GM23248 (cell line): ENCODE measurements at regions not wholly inside any gene's neighbourhood (a gene's known extent, or its start where the extent isn't known, plus 50 kb on each side); places are given as distances from the start of the nearest gene placed in this dataset.

Experiments used
- DNase-seq: peaks from one replicate; pipeline ENCODE4 v3.0.0-alpha.2; 2015
- H2AFZ ChIP-seq: fragments of 200-600 bp; sonication (generic); 2 replicates; pipeline ENCODE4 v1.6.1; 2016; ENCODE audit warnings: antibody characterized with exemption
- H3F3A ChIP-seq: fragments of 200-600 bp; sonication (generic); 2 replicates; pipeline ENCODE4 v1.6.1; 2016; ENCODE audit warnings: mild to moderate bottlenecking, antibody characterized with exemption, mixed run types; ENCODE audit not compliant: insufficient read depth
- H3K27ac ChIP-seq: fragments of 200-600 bp; sonication (generic); 2 replicates; pipeline ENCODE4 v1.5.1; 2016; ENCODE audit warnings: mild to moderate bottlenecking
- H3K27me3 ChIP-seq: fragments of 200-600 bp; sonication (generic); replicated peaks from 2 replicates; pipeline ENCODE4 v1.6.1; 2016; ENCODE audit warnings: mild to moderate bottlenecking; ENCODE audit not compliant: insufficient read depth
- H3K36me3 ChIP-seq: fragments of 200-600 bp; sonication (generic); 2 replicates; pipeline ENCODE4 v1.6.1; 2016; ENCODE audit warnings: low read depth, mild to moderate bottlenecking
- H3K4me1 ChIP-seq: fragments of 200-600 bp; sonication (generic); 2 replicates; pipeline ENCODE4 v1.6.1; 2016; ENCODE audit warnings: mild to moderate bottlenecking; ENCODE audit not compliant: insufficient read depth
- H3K4me2 ChIP-seq: fragments of 200-600 bp; sonication (generic); one replicate; pipeline ENCODE4 v1.6.1; 2016; ENCODE audit warnings: mild to moderate bottlenecking; ENCODE audit not compliant: unreplicated experiment
- H3K4me3 ChIP-seq: fragments of 200-600 bp; sonication (generic); 2 replicates; pipeline ENCODE4 v1.5.1; 2016; ENCODE audit warnings: mild to moderate bottlenecking
- H3K79me2 ChIP-seq: fragments of 200-600 bp; sonication (generic); 2 replicates; pipeline ENCODE4 v1.6.1; 2016; ENCODE audit warnings: mild to moderate bottlenecking; ENCODE audit not compliant: insufficient read depth
- H3K9ac ChIP-seq: fragments of 200-600 bp; sonication (generic); 2 replicates; pipeline ENCODE4 v1.6.1; 2016; ENCODE audit warnings: mild to moderate bottlenecking
- H3K9me2 ChIP-seq: fragments of 200-600 bp; sonication (generic); 2 replicates; pipeline ENCODE4 v1.6.1; 2016; ENCODE audit warnings: mixed run types, mild to moderate bottlenecking, moderate library complexity; ENCODE audit not compliant: insufficient read depth
- H3K9me3 ChIP-seq: fragments of 200-600 bp; sonication (generic); one replicate; pipeline ENCODE4 v1.6.1; 2017; ENCODE audit warnings: low read depth
- H4K20me1 ChIP-seq: fragments of 200-600 bp; sonication (generic); 2 replicates; pipeline ENCODE4 v1.6.0; 2016; ENCODE audit not compliant: insufficient read depth
- EZH2 ChIP-seq: fragments of 200-600 bp; sonication (generic); IDR thresholded peaks from 2 replicates; pipeline ENCODE4 v1.6.1; 2018; ENCODE audit warnings: antibody characterized with exemption, mild to moderate bottlenecking; ENCODE audit not compliant: insufficient read depth, poor library complexity, severe bottlenecking
- EZH2phosphoT487 ChIP-seq: fragments of 200-600 bp; sonication (generic); IDR thresholded peaks from 2 replicates; pipeline ENCODE4 v1.6.1; 2018; ENCODE audit warnings: antibody characterized with exemption, moderate library complexity, mild to moderate bottlenecking, low read depth; ENCODE audit not compliant: insufficient read depth
- WGBS, 2 experiments: methylation state at CpG; one replicate each; pipeline ENCODE4 v1.1.6; 2015 to 2017; ENCODE audit warnings: low lambda C conversion rate in 2 of 2, low coverage in 1 of 2; ENCODE audit errors: missing lambda C conversion rate in 2 of 2; 5-methylcytosine and 5-hydroxymethylcytosine counted together
- in situ Hi-C: fragments of 300-500 bp; cut with MboI; formaldehyde crosslinking; loops from 2 replicates; pipeline ENCODE4 v1.15.0; 2020

DNA sequence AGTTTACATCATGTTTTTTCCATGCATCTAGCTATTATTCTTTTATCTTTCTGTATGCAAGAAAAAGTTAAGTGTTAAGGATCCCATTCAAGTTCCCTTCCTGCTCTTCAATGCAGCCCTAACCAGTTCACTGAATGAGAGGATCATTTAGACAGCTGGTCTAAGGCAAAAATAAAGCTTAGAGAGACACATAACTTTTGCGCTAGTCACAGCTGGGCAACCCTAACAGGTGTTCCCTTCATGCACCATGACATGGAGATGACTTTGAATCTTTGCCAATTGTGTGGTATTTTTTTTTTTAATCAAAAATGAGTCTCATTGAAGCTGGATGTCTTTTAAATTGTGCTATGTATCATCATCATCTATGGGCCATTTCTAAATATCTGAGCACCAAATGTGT, 393.8 kb upstream of the CYRIA start:
- Histone ChIP-seq H3K4me3 (no peak overlapping the region), H3K36me3 (no peaks in the 10 kb centered on the region), H3K9me3 (no peaks in the 10 kb centered on the region), H3K27me3 (no peaks in the 10 kb centered on the region), H3K9ac (no peak overlapping the region), H3K4me1 (no peaks in the 10 kb centered on the region), H3F3A (no peaks in the 10 kb centered on the region), H3K79me2 (no peaks in the 10 kb centered on the region), H3K9me2 (no peaks in the 10 kb centered on the region), H3K27ac (no peak overlapping the region), H4K20me1 (no peaks in the 10 kb centered on the region), H3K4me2 (no peak overlapping the region), H2AFZ (no peak overlapping the region)
- in situ Hi-C loops = no loop called here
- 36 to 54% methylated on average over 1 of the region's 1 CpG for WGBS, 2 experiments
- no peak for DNase-seq
- TF ChIP-seq EZH2 = no peak
- no peak for TF ChIP-seq EZH2phosphoT487

DNA sequence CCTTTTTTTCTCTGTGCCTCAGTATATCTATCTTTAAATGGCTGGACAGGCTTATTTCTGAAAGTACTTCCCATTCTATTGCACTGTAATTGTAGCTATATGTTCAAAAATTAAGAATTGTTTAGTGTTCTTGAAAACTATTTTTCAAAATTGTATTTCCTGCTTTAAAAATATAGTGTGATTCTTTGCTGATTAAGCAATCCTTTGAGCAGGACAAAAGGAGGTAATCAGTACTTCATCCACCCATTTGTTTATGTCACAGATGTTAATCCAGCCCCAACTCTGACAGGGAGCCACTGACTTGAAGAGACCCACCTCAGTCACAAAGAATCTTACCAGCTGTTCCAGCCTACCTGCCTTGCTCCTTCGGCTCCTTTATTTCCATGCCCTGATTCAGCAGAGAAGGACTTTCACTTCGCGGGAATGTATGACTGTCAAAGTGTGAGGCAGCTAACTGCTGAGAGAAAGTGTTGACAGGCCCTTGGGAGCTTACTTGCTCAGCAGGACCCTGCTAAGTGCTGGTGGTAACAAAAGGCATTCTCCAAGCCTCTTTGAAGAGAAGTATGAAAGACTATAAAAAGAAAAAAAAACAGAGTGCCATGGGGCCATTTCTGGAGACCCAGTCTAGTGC, 393.3 kb upstream of the CYRIA start:
- Histone ChIP-seq H3K9me2 (no peaks in the 10 kb centered on the region), H3K9me3 (no peaks in the 10 kb centered on the region), H3K4me2 (no peak overlapping the region), H3K9ac (no peak overlapping the region), H3F3A (no peaks in the 10 kb centered on the region), H2AFZ (no peak overlapping the region), H3K27ac (no peak overlapping the region), H3K4me3 (no peak overlapping the region), H3K36me3 (no peaks in the 10 kb centered on the region), H4K20me1 (no peaks in the 10 kb centered on the region), H3K79me2 (no peaks in the 10 kb centered on the region), H3K27me3 (no peaks in the 10 kb centered on the region), H3K4me1 (no peaks in the 10 kb centered on the region)
- in situ Hi-C loops = no loop called here
- no peak for DNase-seq
- TF ChIP-seq EZH2 (no peak), EZH2phosphoT487 (no peak)
- 7 to 13% methylated on average over 3 of the region's 3 CpGs for WGBS, 2 experiments

DNA sequence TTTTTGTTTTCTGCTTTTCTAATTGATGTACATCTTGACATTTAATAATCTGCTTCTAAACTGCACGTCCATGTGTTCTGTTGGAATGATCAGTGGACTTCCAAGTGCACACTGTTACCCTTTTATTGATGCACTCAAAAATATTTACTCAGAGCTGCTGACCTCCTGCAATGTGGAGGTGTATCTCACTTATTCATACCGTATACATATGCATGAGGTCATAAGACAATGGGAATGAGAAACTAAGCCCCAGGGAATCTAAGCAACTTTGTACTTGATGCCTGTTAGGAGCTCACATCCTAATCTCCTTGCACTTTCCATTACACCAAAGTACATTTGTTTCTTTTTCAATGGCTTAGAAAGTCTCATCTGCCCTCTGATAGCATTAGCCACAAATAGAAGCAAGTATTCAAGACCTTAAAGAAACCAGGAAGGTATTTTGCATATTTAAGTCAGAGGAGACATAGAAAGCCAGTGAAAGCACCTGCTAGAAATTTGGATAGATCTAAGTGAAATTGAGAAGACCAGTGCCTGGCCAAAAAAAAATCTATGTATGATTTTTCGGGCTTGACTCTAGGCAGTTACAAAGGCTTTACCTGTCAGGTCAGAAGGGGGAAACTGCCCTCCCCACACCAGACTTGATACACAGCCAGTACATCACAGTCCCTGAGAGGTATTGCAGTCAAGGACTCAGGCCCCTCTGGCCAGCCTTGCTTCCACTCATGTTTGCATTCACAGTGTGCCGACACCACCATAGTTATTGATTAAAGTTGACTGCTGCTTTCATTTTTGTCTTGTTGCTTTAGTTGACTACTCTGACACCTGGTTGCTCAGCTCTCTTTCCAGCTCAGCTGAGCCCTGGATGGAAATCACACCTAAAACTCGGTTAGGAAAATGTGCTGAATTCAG, 391.7 kb upstream of the CYRIA start:
- 26 to 30% methylated on average over 5 of the region's 5 CpGs for WGBS, 2 experiments
- Histone ChIP-seq H3K27ac (no peak overlapping the region), H3K27me3 (no peaks in the 10 kb centered on the region), H3K4me2 (no peak overlapping the region), H3K36me3 (no peaks in the 10 kb centered on the region), H3K79me2 (no peaks in the 10 kb centered on the region), H3F3A (no peaks in the 10 kb centered on the region), H4K20me1 (no peaks in the 10 kb centered on the region), H3K4me1 (no peaks in the 10 kb centered on the region), H3K4me3 (no peak overlapping the region), H3K9ac (no peak overlapping the region), H3K9me2 (no peaks in the 10 kb centered on the region), H3K9me3 (no peaks in the 10 kb centered on the region), H2AFZ (no peak overlapping the region)
- in situ Hi-C loops = no loop called here
- TF ChIP-seq EZH2 (no peak), EZH2phosphoT487 (no peak)
- no peak for DNase-seq

DNA sequence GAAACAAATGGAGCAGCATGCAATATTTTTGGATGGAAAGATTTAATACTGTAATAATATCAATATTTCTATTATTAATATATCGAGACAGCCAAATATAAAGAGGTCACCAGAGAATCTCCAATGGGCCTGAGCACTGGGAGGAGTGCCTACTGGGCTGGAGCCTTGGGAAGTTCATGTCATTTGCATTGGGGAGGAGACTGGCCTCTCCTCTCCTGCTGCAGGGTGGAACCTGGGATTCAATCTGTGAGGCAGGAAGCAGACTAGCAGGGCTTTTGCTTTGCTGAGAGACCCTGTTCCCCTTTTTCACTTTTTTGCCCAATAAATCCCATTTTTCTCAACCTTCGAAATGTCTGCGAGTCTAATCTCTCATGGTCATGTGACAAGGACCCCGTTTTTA, 390.6 kb upstream of the CYRIA start:
- Histone ChIP-seq H3K4me1 (no peaks in the 10 kb centered on the region), H3K9ac (no peak overlapping the region), H4K20me1 (no peaks in the 10 kb centered on the region), H3K27me3 (no peaks in the 10 kb centered on the region), H3K9me2 (no peaks in the 10 kb centered on the region), H3F3A (no peaks in the 10 kb centered on the region), H3K36me3 (no peaks in the 10 kb centered on the region), H3K79me2 (no peaks in the 10 kb centered on the region), H3K9me3 (no peaks in the 10 kb centered on the region), H3K4me3 (no peak overlapping the region), H3K27ac (no peak overlapping the region), H2AFZ (no peak overlapping the region), H3K4me2 (no peak overlapping the region)
- WGBS, 2 experiments = 30 to 31% methylated on average over 4 of the region's 4 CpGs
- in situ Hi-C loops = no loop called here
- no peak for DNase-seq
- TF ChIP-seq EZH2phosphoT487 = no peak
- TF ChIP-seq EZH2 = no peak
